DND-41 (cell line): ENCODE measurements at regions not wholly inside any gene's neighbourhood (a gene's known extent, or its start where the extent isn't known, plus 50 kb on each side); places are given as distances from the start of the nearest gene placed in this dataset.

Experiments
- ATAC-seq: fragments of 200-7000 bp; cut with Tn5 transposase; 3 replicates; pipeline ENCODE4 v1.9.1; 2021; ENCODE audit warnings: low read depth; ENCODE audit not compliant: insufficient read depth
- DNase-seq: peaks from one replicate; pipeline ENCODE4 v3.0.0-alpha.2; 2020
- H2AFZ ChIP-seq: 2 replicates; pipeline ENCODE4 v1.6.0; 2012; ENCODE audit warnings: low read depth, low read length
- H3K27ac ChIP-seq: 2 replicates; pipeline ENCODE4 v1.5.1; 2012; ENCODE audit warnings: low read length, inconsistent platforms
- H3K27me3 ChIP-seq: fragments of 200-600 bp; sonication (generic); 2 replicates; pipeline ENCODE4 v1.6.0; 2012; ENCODE audit warnings: low read length, mild to moderate bottlenecking, inconsistent platforms; ENCODE audit not compliant: insufficient read depth, poor library complexity
- H3K36me3 ChIP-seq: 2 replicates; pipeline ENCODE4 v1.5.1; 2012; ENCODE audit warnings: low read length, inconsistent platforms; ENCODE audit not compliant: insufficient read depth
- H3K4me1 ChIP-seq: 2 replicates; pipeline ENCODE4 v1.5.1; 2012; ENCODE audit warnings: mild to moderate bottlenecking, low read length; ENCODE audit not compliant: insufficient read depth
- H3K4me2 ChIP-seq: 2 replicates; pipeline ENCODE4 v1.6.0; 2012; ENCODE audit warnings: mild to moderate bottlenecking, moderate library complexity, low read length, inconsistent platforms; ENCODE audit not compliant: insufficient read depth
- H3K4me3 ChIP-seq, 2 experiments: fragments of 200-600 bp in 1 of 2; shearing (Covaris generic) in 1 of 2; 2 replicates each; pipeline ENCODE4 v1.5.1; 2012 to 2016; ENCODE audit warnings: inconsistent platforms in 2 of 2, low read length in 2 of 2, mild to moderate bottlenecking in 2 of 2, low read depth in 1 of 2, moderate library complexity in 1 of 2
- H3K79me2 ChIP-seq: 2 replicates; pipeline ENCODE4 v1.6.0; 2012; ENCODE audit warnings: low read length, inconsistent platforms; ENCODE audit not compliant: insufficient read depth
- H3K9ac ChIP-seq: 2 replicates; pipeline ENCODE4 v1.6.0; 2012; ENCODE audit warnings: low read depth, mild to moderate bottlenecking, inconsistent platforms, low read length, moderate library complexity
- H3K9me3 ChIP-seq: 2 replicates; pipeline ENCODE4 v1.5.1; 2012; ENCODE audit warnings: low read length, moderate library complexity, mild to moderate bottlenecking, inconsistent platforms; ENCODE audit not compliant: insufficient read depth, severe bottlenecking
- H4K20me1 ChIP-seq: 2 replicates; pipeline ENCODE4 v1.6.0; 2012; ENCODE audit warnings: low read length; ENCODE audit not compliant: insufficient read depth
- EZH2 ChIP-seq: IDR thresholded peaks from 3 replicates; pipeline ENCODE4 v1.6.1; 2012; ENCODE audit warnings: borderline replicate concordance, low read depth, mild to moderate bottlenecking, moderate library complexity, low read length, inconsistent platforms; ENCODE audit not compliant: severe bottlenecking
- TF ChIP-seq, protein P1 (sequence below): IDR thresholded peaks from 2 replicates; pipeline ENCODE4 v1.5.1; 2012; ENCODE audit warnings: borderline replicate concordance, low read length, moderate library complexity, mild to moderate bottlenecking; ENCODE audit not compliant: poor library complexity, severe bottlenecking; ENCODE audit errors: extremely low read depth

DNA sequence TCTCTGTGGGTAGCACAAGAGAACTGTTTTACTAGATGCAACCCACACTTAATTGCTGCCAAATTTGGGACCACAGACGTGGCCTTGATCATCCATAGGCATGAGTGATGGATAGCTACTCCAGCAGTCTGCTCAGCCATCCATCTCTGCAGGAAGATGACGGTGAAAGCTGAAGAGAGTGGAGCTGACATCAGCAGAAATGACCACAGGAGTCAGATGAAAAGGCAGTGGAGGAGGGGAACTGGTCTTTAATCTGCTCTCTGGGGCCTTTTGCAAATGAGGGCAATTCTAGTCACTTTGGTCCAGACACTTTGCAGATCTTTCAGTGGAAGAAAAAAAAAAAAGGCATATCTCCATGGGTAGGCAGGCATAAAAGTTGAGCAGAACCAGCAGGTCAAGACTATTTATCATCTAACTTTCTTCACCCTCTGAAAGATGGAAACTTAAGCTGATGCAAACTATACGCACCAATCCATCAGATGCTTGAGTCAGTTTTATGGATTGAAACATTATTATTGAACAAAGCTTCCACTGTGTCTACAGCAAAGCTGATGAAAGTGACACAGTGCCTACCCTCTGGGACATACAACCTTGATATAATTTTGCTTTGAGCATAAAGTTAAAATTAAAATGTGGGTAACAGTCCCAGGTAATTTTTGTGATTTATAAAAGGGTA is 281.6 kb upstream of the OBI1 start:
- H2AFZ ChIP-seq = no peak overlapping the region
- ATAC-seq (no peak), DNase-seq (no peak)
- H3K4me1 ChIP-seq = no peaks in the 10 kb centered on the region
- no peak overlapping the region for H3K9ac ChIP-seq
- no peaks in the 10 kb centered on the region for H3K27me3 ChIP-seq
- H3K4me3 ChIP-seq = no peak overlapping the region
- TF ChIP-seq EZH2 = no peak
- TF ChIP-seq, protein P1, sequence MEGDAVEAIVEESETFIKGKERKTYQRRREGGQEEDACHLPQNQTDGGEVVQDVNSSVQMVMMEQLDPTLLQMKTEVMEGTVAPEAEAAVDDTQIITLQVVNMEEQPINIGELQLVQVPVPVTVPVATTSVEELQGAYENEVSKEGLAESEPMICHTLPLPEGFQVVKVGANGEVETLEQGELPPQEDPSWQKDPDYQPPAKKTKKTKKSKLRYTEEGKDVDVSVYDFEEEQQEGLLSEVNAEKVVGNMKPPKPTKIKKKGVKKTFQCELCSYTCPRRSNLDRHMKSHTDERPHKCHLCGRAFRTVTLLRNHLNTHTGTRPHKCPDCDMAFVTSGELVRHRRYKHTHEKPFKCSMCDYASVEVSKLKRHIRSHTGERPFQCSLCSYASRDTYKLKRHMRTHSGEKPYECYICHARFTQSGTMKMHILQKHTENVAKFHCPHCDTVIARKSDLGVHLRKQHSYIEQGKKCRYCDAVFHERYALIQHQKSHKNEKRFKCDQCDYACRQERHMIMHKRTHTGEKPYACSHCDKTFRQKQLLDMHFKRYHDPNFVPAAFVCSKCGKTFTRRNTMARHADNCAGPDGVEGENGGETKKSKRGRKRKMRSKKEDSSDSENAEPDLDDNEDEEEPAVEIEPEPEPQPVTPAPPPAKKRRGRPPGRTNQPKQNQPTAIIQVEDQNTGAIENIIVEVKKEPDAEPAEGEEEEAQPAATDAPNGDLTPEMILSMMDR = no peak
- no peaks in the 10 kb centered on the region for H3K9me3 ChIP-seq
- no peaks in the 10 kb centered on the region for H3K36me3 ChIP-seq
- H3K4me2 ChIP-seq = no peak overlapping the region
- H4K20me1 ChIP-seq = no peaks in the 10 kb centered on the region
- H3K79me2 ChIP-seq = no peaks in the 10 kb centered on the region
- H3K27ac ChIP-seq = no peak overlapping the region

DNA sequence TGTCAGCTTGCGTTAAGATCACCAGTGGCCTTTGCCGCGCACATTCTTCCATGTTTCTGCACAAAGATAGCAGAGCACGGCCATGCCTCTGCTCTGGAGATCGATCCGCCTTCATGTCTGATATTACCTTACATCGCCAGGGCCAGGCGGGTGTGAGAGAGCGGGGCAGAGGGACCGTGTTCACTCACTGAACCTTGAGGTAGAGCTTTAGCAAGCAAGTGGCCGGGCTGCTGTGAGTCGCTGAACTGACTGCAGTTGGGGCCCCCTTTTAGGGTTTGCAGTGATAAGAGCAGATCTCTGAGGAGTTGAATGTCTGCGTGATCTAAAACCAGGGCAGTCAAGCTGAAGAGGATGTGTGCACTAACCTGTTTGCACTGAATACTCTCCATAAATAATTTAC is 275.4 kb upstream of the OBI1 start:
- ATAC-seq (no peak), DNase-seq (no peak)
- H3K27ac ChIP-seq = no peak overlapping the region
- no peaks in the 10 kb centered on the region for H3K9me3 ChIP-seq
- H3K27me3 ChIP-seq = no peaks in the 10 kb centered on the region
- no peaks in the 10 kb centered on the region for H3K36me3 ChIP-seq
- no peaks in the 10 kb centered on the region for H4K20me1 ChIP-seq
- no peak overlapping the region for H3K4me2 ChIP-seq
- no peaks in the 10 kb centered on the region for H3K79me2 ChIP-seq
- H3K9ac ChIP-seq = no peak overlapping the region
- no peak overlapping the region for H3K4me3 ChIP-seq
- TF ChIP-seq EZH2 = no peak
- TF ChIP-seq, protein P1 = no peak
- no peak overlapping the region for H2AFZ ChIP-seq
- H3K4me1 ChIP-seq = no peaks in the 10 kb centered on the region

DNA sequence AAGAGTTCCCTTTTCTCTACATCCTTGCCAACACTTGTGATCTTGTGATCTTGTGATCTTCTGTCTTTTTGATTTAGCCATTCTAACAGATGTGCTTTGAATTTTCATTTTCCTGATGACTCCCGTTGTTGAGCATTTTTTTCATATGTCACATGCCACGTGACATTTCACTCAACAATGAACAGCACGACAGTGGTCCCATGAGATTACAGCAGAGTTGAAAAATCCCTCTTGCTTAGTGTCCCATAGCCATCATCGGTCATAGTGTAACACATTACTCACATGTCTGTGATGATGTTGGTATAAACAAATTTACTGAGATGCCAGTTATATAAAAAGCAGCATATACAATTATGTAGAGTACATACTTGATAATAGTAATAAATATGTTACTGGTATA is 256.1 kb upstream of the OBI1 start:
- Histone ChIP-seq H3K9ac (no peak overlapping the region), H3K9me3 (no peaks in the 10 kb centered on the region), H3K4me2 (no peak overlapping the region), H3K36me3 (no peaks in the 10 kb centered on the region), H3K4me1 (no peaks in the 10 kb centered on the region), H3K79me2 (no peaks in the 10 kb centered on the region), H3K27ac (no peak overlapping the region), H3K27me3 (no peaks in the 10 kb centered on the region), H4K20me1 (no peaks in the 10 kb centered on the region), H2AFZ (no peak overlapping the region), H3K4me3 (no peak overlapping the region)
- no peak for ATAC-seq
- TF ChIP-seq EZH2 = no peak
- TF ChIP-seq, protein P1 = no peak
- DNase-seq = no peak

DNA sequence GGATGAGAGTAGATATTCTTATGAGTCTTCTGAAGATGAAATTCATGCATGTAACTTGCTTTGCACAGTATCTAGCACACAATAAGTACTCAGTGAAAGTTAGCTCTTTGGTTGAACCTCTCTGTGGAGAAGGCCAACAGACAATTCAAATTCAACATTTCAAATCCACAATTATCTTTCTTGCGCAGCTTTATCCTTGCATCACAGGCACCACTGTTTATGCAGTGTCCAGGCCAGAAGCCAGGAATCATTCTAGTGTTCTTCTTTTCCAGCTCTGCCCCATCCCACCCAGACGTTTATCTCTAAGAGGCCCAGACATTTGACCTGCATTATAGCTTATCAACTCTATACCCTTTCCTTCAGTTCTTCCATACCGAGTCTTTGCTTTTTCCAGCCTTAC is 254.7 kb upstream of the OBI1 start:
- Histone ChIP-seq H3K27me3 (no peaks in the 10 kb centered on the region), H3K9me3 (no peaks in the 10 kb centered on the region), H3K4me2 (no peak overlapping the region), H3K27ac (no peak overlapping the region), H4K20me1 (no peaks in the 10 kb centered on the region), H3K36me3 (no peaks in the 10 kb centered on the region), H3K79me2 (no peaks in the 10 kb centered on the region), H3K9ac (no peak overlapping the region), H3K4me1 (no peaks in the 10 kb centered on the region), H3K4me3 (no peak overlapping the region), H2AFZ (no peak overlapping the region)
- no peak for ATAC-seq
- no peak for DNase-seq
- TF ChIP-seq EZH2 = no peak
- TF ChIP-seq, protein P1 = no peak
